ENCODE measurements at regions not wholly inside any gene's neighbourhood (a gene's known extent, or its start where the extent isn't known, plus 50 kb on each side); places are given as distances from the start of the nearest gene placed in this dataset.

GRCh38 chr13:87078947-87079795 is 592.0 kb upstream of the SLITRK5 start:
- TF ChIP-seq JUN (IDR thresholded peaks at IDR 0.05) (no peak), MAX (IDR thresholded peaks at IDR 0.05) (no peak), SREBF2 (IDR thresholded peaks at IDR 0.05) (no peak), USF2 (IDR thresholded peaks at IDR 0.05) (no peak), EP300 (IDR thresholded peaks at IDR 0.05) (no peak), CTCF (IDR thresholded peaks at IDR 0.05) (no peak), MAZ (IDR thresholded peaks at IDR 0.05; ENCODE audit: borderline replicate concordance, low read depth, low read length) (no peak), MYC (IDR thresholded peaks at IDR 0.05; ENCODE audit: borderline replicate concordance, low read length) (no peak), RCOR1 (IDR thresholded peaks at IDR 0.05; ENCODE audit: low read depth, low read length) (no peak), HOXB13 (CRISPR knock-in tag; IDR thresholded peaks at IDR 0.05; ENCODE audit: low read depth) (no peak), BHLHE40 (IDR thresholded peaks at IDR 0.05; ENCODE audit: low read depth, low read length) (no peak)
